GM21381 (cell line): ENCODE measurements at regions not wholly inside any gene's neighbourhood (a gene's known extent, or its start where the extent isn't known, plus 50 kb on each side); places are given as distances from the start of the nearest gene placed in this dataset.
"Not testable (repeated sequence)": the region's sequence is repeated elsewhere in the genome, so short reads cannot be mapped to it uniquely, and the experiment has no call there.

Experiments used
- ATAC-seq: cut with Tn5 transposase; IDR thresholded peaks from one replicate; pipeline ENCODE4 v1.9.1; 2021; ENCODE audit warnings: mild to moderate bottlenecking, moderate library complexity; ENCODE audit not compliant: unreplicated experiment

GRCh38 chr10:8278099-8278498 lies 223.6 kb downstream of the GATA3 start:
- no peak for ATAC-seq

- ATAC-seq, result no peak
These were observed 225.1 kb downstream of the GATA3 start for GRCh38 chr10:8279598-8279997.

GRCh38 chr10:8280946-8281345 lies 226.5 kb downstream of the GATA3 start:
- no peak for ATAC-seq

GRCh38 chr10:8282340-8282739 lies 227.9 kb downstream of the GATA3 start:
- no peak for ATAC-seq

GRCh38 chr10:8283166-8283905 lies 228.8 kb downstream of the GATA3 start:
- no peak for ATAC-seq

- no peak for ATAC-seq
These were observed 229.5 kb downstream of the GATA3 start for GRCh38 chr10:8283986-8284385.

- ATAC-seq, result not testable (repeated sequence)
These were observed 231.5 kb downstream of the GATA3 start for GRCh38 chr10:8285970-8286369.

GRCh38 chr10:8288600-8288999 lies 234.1 kb downstream of the GATA3 start:
- no peak for ATAC-seq

GRCh38 chr10:8289186-8289924 lies 234.9 kb downstream of the GATA3 start:
- ATAC-seq, result no peak

- no peak for ATAC-seq
These were observed 240.3 kb downstream of the GATA3 start for GRCh38 chr10:8294779-8295178.

GRCh38 chr10:8295311-8295710 lies 240.8 kb downstream of the GATA3 start:
- ATAC-seq, result no peak

GRCh38 chr10:8296090-8296733 lies 241.7 kb downstream of the GATA3 start:
- no peak for ATAC-seq

GRCh38 chr10:8296734-8297101 lies 242.2 kb downstream of the GATA3 start:
- no peak for ATAC-seq

GRCh38 chr10:8297107-8297506 lies 242.6 kb downstream of the GATA3 start:
- ATAC-seq, result no peak

GRCh38 chr10:8297959-8298358 lies 243.5 kb downstream of the GATA3 start:
- ATAC-seq, result no peak

GRCh38 chr10:8298896-8299570 lies 244.5 kb downstream of the GATA3 start:
- ATAC-seq, result no peak

- ATAC-seq, result no peak
These were observed 246.4 kb downstream of the GATA3 start for GRCh38 chr10:8300925-8301324.

GRCh38 chr10:8301333-8301732 lies 246.8 kb downstream of the GATA3 start:
- no peak for ATAC-seq

- ATAC-seq, result no peak
These were observed 247.3 kb downstream of the GATA3 start for GRCh38 chr10:8301831-8302230.

- no peak for ATAC-seq
These were observed 248.1 kb downstream of the GATA3 start for GRCh38 chr10:8302565-8302964.

- ATAC-seq, result no peak
These were observed 250.4 kb downstream of the GATA3 start for GRCh38 chr10:8304861-8305260.
